ENCODE measurements at regions not wholly inside any gene's neighbourhood (a gene's known extent, or its start where the extent isn't known, plus 50 kb on each side); places are given as distances from the start of the nearest gene placed in this dataset.

- H3K4me3 ChIP-seq (ENCODE audit: low read depth, low read length): peak overlapping the region; percentile 65
- no peak for TF ChIP-seq CTCF (IDR thresholded peaks at IDR 0.05; ENCODE audit: insufficient read depth, low read depth, low read length)
- peak; percentile 33 for DNase-seq (ENCODE audit: low read depth)
Observed at GRCh38 chr4:153151535-153152455, 52.4 kb upstream of the TRIM2 start.

GRCh38 chr4:153152501-153153338 is 51.5 kb upstream of the TRIM2 start:
- peak overlapping the region; percentile 65 for H3K4me3 ChIP-seq (ENCODE audit: low read depth, low read length)
- TF ChIP-seq CTCF (IDR thresholded peaks at IDR 0.05; ENCODE audit: insufficient read depth, low read depth, low read length): no peak
- DNase-seq (ENCODE audit: low read depth): peak; percentile 30

- peak overlapping the region; percentile 65 for H3K4me3 ChIP-seq (ENCODE audit: low read depth, low read length)
- TF ChIP-seq CTCF (IDR thresholded peaks at IDR 0.05; ENCODE audit: insufficient read depth, low read depth, low read length): no peak
- peak; percentile 32 for DNase-seq (ENCODE audit: low read depth)
Observed at GRCh38 chr4:153153339-153153871, 50.8 kb upstream of the TRIM2 start.

- TF ChIP-seq CTCF (IDR thresholded peaks at IDR 0.05; ENCODE audit: insufficient read depth, low read depth, low read length): no peak
- DNase-seq (ENCODE audit: low read depth): peak; percentile 69
- H3K4me3 ChIP-seq (ENCODE audit: low read depth, low read length): peak overlapping the region; percentile 65
Observed at GRCh38 chr4:153154007-153154975, 50.0 kb upstream of the TRIM2 start.
